ENCODE measurements at regions not wholly inside any gene's neighbourhood (a gene's known extent, or its start where the extent isn't known, plus 50 kb on each side); places are given as distances from the start of the nearest gene placed in this dataset.

DNA sequence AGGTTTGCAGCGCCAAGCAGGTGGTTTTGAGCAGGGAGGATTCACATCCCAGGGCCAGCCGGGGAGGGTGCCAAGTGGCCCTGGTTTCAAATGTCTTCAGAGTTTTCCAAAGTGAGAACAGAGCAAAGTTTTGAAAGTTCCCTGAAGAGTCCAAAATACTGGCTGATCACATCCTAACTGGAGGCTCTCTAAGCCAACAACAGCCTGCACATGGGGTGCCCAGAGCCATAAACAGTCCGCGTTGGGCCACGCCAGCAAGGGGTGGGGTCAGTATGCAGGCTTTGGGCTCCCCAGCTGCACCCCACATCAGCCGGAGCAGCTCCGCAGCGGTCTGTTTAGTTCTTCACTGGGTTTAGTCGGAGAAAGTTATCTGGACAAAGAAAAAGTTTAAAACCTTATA lies 150.9 kb downstream of the C16orf95 start:
- no peak for DNase-seq

DNA sequence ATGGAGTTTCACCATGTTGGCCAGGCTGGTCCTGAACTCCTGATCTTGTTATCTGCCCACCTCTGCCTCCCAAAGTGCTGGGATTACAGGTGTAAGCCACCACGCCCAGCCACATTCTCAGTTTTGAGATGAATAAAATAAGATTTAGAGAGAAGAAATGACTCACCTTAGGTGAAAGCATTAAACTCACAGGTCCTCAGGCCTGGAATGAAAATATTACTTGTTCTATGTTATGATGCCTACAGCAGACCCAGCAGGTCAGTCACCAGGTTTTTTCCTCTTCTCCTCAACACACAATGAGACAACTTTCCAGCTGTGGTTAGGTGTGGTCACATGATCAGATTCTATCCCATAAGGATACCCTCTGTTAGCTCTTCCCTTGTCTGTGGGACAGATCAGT lies 150.3 kb downstream of the C16orf95 start:
- no peak for DNase-seq

DNA sequence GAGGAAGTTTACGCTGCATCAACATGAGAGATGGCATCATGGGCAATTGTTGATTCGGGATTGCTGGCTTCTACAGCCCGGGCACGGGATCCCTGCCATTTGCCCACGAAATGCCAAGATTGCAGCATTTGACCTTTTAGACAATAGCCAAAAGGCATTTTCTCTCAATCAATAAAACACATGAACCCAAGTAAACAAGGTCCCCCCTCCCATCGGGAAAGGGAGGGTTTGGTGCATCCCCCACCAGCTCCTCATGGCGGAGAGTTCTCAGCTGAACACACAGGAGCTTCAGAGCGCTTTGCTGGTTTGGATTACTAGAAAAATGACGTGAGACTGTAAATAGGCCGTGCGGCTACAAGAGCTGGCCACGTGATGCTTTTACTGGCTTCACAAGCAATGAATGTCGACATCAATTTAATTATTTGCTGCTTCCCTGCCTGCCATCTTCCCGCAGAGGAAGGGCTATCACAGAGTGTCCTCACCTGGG lies 147.6 kb downstream of the C16orf95 start:
- no peak for DNase-seq

DNA sequence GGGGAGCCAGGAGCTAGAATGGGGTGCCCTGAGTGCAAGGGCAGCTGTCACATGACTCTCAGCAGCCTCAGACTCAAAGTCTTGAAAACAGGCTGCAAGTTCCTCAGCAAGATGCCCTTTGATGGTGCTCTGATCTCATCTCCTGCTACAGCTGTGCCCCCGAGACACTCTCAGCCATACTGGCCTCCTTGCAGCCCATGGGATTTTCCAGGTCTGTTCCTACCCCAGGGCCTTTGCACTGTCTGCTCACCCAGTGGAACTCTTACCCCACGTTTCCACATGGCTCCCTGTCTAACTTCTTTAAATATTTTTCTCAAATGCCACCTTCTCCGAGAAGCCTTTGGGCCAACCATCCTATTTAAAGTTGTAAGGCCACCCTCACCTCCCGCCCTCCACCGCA lies 146.9 kb downstream of the C16orf95 start:
- no peak for DNase-seq

DNA sequence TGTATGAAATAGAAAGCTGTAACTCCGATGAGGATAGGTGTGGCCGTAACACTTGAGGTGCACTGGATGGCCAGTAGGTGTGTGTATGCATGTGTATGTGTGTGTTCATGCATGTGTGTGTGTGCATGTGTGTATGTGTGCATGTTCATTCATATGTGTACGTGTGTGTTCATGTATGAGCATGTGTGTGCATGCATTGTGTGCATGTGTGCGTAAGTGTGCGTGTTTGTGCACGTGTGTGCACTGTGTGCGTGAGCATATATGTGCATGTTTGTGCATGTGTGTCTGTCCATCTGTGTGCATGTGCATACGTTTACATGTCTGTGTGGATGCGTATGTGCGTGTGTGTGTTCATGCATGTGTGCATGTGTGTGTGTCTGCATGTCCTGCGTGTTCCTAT lies 145.5 kb downstream of the C16orf95 start:
- no peak for DNase-seq

DNA sequence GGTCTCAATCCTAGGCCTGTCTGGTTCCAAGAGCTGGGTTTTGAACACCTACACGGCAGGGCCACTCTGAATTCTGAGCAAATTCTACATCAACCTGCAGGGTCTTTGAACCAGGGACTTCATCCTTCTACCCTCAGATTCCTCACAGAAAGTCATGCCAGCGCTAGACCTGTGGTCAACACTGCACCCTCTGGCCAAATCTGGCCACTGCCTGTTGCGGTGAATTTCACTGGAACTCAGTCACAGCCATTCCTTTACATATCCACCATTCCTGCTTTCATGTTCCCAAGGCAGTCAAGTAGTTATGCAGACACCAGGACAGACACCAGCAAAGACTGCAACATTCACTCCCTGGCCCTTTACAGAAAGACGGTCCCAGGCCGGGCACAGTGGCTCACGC lies 144.6 kb downstream of the C16orf95 start:
- DNase-seq: no peak

DNA sequence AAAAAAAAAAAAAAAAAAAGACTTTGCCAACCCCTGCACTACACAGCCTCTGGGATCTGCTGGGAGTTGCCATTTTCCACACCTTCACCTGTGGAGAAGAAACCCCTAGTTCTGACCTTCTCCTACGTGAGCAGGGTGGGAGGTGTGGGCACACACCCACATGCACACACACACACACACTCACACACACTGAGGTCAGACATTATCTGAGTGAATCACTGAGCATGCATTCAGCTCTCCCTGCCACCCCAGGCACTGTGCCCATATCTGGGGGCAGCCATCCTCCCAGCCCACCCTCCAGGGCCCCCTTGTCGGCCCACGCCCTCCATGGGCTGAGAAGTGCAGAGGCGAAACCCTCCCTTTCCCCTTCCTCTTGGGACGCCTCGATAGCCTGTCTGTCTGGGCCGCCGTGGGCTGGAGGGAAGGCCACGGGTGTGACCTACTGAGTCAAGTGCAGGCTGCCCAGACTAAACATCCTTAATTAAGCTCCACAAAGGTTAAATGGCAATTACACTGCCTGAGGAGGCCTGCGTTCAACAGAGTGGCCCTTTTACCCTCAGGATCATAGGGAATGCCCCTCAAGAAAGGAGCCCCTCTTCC lies 143.8 kb downstream of the C16orf95 start:
- DNase-seq: no peak

DNA sequence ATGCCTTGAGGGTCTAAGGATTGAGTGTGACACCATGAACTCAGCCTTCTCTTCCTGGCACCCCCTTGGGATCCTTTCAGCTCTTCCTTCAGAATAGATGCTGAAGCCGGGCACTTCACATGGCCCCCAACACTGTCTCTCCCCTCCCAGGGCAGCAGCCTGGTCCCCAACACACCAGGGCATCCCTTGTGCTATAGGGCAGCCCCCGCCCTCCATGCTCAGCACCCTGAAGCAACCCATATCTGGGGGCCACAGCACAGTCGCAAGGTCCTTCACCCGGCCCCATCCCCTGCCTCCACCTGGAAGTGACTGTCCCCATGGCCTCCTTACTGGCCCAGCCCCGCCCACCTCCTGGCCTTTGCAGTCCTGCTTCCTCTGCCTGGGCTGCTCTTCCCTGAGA lies 143.1 kb downstream of the C16orf95 start:
- no peak for DNase-seq

DNA sequence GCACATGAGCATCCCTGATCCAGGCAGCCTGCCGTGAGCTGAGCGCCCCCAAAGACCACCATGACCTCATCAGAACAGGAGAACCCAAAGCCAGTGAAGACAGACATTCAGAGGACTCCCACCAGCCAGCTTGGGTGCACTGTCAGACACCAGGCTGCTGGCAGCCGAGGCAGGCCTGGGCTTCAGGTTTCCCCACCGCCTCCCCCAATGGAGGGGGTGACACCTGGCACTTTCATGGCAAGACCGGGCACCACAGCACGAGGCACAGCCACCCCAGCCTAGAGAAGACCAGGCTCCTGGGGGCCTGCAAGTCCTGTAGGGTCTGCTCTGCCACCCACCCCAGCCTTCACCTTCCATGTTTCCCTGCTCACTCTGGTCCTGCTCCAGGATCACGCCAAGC lies 140.5 kb downstream of the C16orf95 start:
- no peak for DNase-seq

DNA sequence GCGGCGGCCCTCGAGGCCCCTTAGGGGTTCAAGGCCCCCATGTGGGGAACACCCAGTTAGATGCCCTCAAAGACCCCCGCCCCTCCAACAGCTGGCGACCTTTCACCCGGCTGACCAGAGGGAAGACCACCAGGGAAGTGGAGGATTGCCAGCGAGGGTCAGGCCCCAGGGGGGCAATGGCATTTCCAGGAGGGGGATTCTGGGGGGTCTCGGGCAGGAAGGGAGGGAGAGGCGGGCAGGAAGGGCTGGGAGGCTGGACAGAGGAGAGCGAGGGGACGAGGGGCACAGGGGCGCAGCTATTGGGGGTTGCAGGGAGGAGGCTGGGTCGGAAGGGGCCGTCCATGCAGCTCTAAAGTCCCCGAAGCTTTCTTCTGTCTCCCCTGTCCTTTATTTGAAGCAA lies 139.5 kb downstream of the C16orf95 start:
- DNase-seq: no peak

DNA sequence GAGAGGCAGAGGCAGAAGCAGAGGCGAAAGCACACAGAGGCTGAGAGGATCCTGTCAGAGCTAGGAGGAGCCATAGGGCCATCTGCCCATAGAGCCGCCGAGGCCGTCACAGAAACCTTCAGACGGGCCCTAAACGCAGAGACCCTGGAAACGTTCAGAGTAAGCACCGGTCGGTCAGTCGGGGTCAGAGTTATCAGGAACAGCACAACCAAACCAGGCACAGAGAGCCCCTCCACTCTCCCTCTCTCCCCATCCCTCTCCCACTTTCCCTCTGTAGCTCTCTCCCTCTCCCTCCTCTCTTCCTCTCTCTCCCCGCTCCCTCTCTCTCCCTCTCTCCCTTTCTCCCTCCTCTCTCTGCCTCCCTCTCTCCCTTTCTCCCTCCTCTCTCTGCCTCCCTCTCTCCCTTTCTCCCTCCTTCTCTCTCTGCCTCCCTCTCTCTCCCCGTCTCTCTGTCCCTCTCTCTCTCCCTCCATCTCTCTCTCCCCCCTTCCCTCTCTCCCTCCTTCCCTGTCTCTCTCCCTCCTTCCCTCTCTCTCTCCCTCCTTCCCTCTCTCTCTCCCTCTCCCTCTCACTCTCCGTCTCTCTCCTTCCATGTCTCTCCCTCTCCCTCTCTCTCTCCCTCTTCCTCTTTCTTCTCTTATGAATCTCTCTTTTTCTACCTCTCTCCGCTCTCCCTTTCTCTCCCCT lies 138.9 kb downstream of the C16orf95 start:
- no peak for DNase-seq

DNA sequence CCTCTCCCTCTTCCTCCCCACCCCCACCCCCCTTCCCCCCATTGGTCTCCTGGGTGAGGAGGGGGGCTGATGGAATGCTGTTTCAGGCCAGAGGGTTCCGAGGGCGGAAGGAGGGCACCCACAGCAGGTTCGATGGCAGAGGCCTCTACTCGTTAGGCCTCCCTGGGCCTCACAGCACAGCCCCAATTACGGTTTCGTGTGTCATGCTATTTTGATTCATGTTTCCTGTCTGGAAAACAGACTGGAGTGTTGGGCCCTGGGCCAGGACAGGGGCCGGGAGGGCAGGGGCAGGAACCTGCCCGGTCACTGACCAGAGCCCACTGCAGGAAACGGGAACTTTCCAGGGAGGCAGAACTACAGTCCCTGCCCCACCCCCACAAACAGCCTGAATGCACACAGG lies 138.2 kb downstream of the C16orf95 start:
- no peak for DNase-seq

DNA sequence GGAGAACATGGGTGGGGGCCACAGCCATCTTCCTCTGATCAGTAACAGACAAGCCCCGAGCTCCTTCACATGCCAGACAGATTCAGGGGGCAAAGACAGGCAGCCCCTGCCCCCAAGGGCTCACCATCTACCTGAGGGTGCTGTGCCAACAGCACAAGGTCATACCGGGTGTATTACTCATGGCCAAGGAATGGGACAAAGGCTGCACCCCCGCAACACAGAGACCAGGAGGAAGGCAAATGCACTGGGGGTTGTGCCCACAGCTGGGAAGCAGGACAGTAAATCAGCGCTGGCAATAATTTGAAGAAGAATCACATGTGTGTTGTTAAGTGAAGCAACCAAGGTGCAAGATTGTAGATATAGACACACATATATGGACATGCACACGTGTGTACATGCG lies 137.1 kb downstream of the C16orf95 start:
- no peak for DNase-seq

DNA sequence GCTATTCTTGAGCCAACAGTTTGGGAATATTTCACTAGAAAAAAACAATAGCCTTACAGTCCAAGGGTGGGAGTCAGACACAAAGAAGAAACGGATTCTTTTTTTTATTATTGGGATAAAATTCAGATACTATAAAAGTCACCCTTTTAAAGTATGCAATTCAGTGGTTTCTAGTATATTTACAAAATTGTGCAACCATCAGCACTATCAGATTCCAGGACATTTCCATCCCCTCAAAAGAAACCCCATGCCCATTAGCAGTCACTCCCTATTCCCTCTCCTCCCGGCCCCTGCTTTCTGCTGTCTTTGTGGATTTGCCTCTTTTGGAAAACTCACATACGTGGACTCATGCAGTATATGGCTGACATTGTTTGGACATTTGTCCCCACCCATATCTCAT lies 134.4 kb downstream of the C16orf95 start:
- no peak for DNase-seq

DNA sequence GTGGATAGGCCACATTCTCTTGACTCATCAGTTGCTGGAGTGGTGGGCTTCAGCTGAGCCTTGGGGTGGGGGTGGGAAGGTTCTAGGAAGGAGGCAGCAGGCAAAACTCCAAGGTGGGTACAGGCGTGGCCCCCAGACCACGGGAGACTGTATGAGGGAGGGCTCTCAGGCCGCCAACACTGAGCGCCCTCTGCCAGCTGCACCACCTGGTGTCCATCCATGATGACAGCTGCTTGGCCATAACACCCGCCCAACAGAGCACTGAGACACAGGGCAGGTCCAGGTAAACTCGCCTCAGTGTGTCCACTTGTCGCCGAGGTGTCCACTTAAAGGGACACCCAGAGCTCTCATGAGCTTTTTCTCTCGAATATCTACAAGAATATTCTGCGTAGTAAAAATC lies 133.5 kb downstream of the C16orf95 start:
- DNase-seq: no peak

DNA sequence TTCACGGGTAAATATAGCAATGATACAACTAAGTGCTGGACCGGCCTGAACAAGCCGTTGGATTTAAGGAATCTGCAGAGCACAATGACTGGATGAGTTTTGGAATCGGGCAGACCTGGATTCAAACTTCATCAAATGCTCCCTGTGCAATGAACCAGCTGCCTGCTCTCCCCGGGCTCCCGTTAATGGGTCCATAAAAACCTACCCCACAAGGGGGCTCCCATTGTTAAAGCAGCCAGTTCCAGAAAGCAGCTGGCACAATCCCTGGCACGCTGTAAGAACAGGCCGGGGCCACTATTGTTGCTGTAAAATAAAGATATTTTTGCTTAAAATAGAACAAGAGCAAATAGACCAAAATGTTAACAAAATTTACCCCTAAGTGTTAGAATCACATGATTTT lies 131.9 kb downstream of the C16orf95 start:
- no peak for DNase-seq

DNA sequence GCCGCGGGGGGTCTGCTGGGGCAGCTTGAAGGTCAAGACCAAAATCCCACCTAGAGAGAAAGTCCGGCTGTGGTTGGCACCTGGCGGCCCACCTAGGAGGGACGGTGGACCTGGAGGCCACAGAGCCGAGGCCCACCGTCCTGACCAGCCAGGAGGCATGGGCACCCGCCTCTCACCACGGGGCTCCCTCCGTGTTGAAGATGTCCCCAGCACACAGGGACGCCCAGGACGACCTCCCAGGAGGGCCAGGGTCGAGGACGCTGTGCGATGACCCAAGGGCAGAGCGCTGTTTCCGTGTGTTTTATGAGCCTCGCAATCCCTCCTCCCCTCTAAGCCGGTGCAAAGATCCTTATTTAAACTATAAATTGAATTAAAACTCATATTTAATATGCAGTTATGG lies 131.2 kb downstream of the C16orf95 start:
- DNase-seq: no peak

DNA sequence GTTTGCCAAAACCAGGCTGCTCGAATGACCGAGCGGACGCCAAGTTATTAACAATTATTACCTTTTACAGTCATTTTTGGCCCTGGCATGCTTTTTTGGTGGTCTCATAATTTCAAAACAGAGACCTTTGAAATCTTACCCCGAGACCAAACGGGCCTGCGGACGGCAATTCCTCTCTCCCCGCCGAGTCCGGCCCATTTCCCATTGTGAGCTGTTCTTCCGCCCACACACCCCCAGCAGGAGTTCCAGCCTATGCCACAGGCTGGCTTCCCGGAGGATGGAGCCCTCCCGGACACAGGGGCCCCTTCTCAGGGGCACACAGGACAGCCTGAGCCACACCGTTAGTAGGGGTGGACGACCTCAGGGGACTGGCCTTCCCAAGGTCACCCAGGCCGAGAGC lies 130.7 kb downstream of the C16orf95 start:
- no peak for DNase-seq

DNA sequence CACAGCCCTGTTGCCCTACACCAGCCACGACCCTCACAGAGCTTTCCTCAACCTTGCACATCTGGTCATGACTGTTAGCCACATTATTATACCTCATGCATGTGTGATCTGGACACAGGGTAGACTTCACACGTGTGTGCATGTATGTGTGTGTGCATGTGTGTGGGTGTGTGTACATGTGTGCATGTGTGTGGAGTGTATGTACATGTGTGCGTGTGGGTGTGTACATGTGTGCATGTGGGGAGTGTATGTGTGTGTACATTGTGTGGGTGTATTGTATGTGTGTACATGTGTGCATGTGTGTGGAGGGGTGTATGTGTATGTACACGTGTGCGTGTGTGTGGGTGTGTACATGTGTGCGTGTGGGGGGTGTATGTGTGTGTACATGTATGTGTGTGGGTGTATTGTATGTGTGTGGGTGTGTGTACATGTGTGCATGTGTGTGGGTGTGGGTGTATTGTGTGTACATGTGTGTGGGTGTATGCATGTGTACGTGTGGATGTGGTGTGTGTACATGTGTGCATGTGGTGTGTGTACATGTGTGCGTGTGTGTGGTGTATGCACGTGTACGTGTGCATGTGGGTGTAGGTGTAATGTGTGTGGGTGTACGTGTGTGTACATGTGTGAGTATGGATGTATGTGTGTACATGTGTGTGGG lies 130.2 kb downstream of the C16orf95 start:
- no peak for DNase-seq

DNA sequence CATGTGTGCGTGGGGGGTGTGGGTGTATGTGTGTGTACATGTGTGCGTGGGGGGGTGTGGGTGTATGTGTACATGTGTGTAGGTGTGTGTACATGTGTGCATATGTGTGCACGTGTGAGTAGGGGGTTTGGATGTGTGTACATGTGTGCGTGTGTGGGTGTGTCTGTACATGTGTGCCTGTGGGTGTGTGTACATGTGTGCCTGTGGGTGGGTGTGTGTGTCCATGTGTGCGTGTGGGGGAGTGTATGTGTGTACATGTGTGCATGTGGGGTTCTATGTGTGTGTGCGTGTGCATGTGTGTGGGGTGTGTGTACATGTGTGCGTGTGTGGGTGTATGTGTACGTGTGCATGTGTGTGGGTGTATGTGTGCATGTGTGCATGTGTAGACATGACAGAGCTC lies 129.1 kb downstream of the C16orf95 start:
- DNase-seq: no peak

DNA sequence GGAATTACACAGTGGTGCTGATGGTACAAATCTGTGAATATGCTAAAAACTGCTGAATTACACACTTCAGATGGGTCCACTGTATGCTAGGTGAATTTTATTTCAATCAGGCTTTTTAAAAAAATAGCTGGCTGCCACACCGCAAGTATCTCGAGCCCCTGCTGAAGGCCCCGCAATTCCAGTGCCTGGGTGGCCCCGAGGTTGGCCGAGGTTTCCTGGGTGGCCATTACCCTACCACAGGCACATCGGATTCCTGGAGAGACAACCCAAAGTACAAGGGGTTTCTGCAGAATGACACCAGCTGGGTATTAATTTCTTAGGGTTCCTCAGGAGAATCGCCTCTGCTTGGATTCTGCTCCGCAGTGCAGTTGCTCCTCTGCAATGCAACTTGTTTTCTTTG lies 127.8 kb downstream of the C16orf95 start:
- no peak for DNase-seq

DNA sequence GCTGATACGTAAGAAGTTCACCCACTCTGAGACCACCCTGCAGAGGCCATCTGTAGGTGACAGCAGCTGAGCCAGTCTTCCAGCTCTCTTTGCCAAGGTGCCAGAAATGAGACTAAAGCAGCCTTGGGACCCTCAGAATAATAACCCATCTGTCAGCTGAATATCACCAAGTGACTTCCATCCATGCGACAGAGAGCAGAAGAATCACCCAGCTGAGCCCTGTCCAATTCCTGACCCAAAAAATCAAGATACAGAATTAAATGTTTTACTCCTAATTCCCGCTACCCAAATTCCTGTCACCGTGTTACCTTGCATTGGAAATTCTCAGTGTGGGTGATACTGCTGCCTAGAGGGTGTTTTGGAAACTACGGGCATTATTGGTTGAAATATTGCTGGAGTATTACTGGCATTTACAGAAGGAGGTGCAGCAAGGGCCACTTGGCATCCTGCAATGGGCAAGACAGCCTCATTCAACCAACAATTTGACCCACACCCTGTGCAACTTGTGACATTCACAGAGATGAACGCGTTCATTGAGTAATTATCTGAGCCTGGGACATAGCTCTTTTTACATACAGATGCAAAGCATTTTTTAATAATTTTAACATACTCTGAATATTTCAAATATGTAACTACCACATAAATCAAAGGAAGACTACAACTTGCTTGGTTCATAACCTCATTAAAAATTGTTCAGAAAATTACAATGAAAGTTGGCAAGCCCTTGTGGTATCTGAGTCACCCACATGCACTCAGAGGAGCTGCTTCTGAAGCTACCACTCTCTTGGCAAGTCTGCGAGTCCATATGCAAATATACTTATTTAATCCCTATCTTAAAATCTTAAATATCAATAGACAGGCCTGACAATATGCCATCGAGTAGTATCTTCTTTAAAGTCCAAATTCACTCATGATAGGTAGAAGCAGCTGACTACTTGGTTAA lies 126.6 kb downstream of the C16orf95 start:
- no peak for DNase-seq

DNA sequence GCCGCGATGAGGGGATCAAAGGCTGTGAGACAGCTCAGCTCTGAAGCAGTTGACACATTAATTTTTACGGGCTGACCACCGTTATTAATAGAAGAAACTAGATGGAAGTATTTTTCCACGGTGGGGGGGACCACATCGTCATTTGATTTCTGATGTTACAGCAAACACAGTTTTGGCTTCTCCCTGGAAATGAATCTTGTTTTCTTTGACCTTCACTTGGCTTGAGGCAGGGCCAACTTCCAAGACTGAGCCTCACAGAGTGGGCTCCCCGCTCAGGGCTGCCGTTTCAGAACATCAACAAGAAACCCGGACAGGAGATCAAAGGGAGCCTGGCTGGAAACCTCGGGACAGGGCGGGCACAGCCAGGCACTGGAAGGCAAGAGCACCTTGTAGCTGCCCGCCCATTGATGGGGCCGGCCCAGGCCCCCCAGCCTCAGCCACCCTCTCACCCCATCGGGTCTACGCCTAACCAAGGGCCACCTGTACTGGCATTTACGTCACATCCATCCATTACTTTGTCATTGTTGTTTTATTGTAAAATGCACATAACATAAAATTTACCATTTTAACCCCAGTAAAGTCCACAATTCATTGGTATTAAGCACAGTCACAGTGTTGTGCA lies 124.6 kb downstream of the C16orf95 start:
- no peak for DNase-seq

All from effector CD4-positive, alpha-beta T cell (primary cell).